HG03521 (cell line): ENCODE measurements at regions not wholly inside any gene's neighbourhood (a gene's known extent, or its start where the extent isn't known, plus 50 kb on each side); places are given as distances from the start of the nearest gene placed in this dataset.

Source experiments
- ATAC-seq: cut with Tn5 transposase; IDR thresholded peaks from one replicate; pipeline ENCODE4 v1.9.1; 2021; ENCODE audit warnings: mild to moderate bottlenecking, moderate library complexity; ENCODE audit not compliant: unreplicated experiment

DNA sequence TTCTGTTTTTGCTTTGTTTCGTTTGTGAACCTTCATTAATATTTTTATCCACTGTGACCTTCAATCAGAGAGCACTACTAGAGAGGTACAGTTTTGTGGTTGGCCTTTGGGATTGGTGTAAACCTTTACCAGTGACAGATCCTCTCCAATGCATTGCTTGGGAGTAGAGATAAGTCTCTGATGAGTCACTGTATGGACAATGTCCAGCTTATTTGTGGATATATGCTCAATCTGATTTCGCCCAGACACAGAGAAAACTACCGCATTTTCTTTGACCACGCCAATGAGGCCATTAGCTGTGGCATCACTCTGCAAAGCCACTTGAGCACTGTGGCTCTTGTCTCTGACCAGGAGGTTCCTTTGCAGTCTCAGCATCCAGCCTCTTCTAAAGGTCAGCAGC is 964.7 kb downstream of the TUSC7 start:
- no peak for ATAC-seq

DNA sequence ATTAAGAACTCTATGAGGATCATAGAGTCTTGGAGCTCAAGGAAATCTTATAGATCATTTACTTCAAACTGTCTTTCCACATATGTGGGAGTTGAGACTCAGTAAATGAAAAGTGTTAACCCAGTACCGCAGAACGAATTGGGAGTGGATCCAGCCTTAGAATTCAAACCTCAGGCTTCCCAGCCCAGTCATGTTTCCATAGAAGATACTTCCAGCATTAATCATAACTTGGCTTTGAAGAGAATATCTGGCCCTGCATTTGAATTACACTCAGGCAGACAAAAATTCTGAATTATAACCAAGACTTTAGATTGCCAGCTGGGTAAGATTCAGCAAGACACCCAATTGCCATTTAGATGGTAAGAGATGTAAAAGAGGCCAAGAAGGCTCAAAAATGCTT is 972.0 kb downstream of the TUSC7 start:
- ATAC-seq, result no peak

GRCh38 chr3:117687096-117687495 is 977.5 kb downstream of the TUSC7 start:
- ATAC-seq, result no peak

DNA sequence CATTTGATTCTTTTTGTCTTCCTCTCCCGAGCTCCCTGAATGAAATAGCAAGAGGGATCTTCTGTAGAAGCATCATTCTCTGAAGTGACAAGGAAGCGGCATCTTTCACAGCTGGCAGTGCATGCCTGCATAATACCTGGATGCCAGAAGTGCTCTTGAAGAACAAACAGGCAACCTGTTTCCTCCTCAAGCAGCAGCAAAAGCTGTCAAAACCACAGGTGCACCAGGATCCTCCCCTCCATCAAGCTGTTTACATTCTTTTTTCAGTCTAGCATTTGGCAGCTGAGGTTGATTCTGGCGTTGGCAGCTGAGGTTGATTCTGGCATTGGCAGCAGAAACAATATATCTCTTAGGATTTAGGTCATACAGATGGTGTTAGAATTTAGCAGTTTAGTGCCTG is 979.0 kb downstream of the TUSC7 start:
- no peak for ATAC-seq

DNA sequence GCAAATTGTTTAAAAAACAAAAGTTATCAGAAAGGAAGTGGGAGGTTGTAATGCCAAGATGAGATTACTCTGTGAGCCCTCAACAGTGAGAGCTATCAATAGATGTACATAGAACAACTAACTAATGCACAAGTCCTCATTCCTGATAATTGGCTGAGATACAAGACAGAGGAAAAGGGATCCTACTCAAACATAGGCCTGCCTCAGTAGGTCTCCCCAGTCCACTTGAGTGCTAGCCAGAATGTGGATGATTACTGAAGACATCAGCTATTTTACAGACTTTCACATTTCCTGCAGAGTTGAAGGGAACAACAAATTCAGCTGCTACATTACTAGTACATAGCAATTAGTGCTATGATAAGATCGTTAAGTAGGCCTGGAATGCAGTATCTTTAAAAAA is 981.9 kb downstream of the TUSC7 start:
- ATAC-seq, result no peak

DNA sequence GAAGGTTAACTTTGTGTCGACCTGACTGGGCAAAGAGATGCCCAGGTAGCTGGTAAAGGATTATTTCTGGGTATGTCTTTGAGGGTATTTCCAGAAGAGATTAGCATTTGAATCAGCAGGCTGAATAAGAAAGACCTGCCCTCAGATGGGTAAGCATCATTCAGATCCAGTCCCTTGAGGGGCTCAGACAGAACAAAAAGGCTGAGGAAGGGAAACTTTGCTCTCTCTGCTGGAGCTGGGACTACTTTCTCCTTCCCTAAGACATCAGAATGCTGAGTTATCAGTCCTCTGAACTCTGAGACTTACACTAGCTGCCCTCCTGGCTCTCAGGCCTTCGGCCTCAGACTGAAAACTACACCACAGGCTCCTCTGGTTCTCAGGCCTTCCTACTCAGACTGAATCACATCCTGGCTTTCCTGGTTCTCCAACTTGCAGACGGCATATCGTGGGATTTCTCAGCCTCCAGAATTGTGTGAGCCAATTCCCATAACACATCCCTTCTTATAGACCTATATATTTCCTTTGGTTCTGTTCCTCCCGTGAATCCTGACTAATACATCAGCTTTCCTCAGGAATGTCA is 982.9 kb downstream of the TUSC7 start:
- no peak for ATAC-seq

DNA sequence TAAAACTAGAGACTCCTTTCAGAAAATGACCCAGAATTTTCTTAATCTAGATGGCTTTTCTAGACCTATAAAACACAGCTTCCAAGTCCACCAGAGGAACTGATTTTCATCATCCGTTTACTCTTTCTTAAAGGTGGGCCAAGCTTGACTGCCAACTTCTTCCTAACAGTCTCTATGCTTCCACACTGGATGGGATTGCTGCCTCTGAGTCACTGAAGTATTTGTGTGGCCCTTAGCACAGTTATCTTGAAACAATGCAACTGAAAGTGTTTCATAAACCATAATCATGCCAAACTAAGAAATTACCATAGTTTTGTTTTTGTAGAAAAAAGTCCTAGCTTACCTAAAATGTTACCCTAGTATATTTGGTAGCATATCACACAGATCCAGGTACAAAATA is 985.7 kb downstream of the TUSC7 start:
- ATAC-seq, result no peak

- ATAC-seq, result no peak
Observed at GRCh38 chr3:117695871-117696645, 986.5 kb downstream of the TUSC7 start.

DNA sequence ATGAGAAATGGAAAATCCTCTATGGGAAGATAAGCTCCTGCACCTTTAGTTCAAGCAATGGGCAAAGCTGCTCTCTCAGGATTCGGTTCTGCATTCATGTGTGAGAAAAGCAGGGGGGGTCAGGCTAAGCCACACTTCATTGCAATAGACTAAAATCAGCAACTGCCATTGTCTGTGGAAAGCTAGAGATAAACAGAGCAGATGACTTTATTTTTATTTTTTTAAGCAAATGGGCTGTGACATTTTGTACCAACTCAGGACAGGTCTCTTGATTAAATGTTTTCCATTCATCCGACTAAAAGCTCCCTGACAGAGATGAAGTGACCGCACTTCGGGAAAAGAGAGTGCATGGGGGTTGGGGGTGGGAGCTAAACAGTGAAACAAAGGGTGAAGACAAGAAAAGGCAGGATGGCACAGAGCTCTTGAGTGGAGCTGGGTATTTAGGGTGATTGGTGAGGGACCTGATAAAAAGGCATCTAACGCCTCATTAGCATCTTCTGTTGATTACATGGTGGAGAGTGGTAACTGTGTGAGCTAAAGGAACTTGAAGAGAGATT is 987.4 kb downstream of the TUSC7 start:
- ATAC-seq, result no peak

GRCh38 chr3:117699058-117699457 is 989.5 kb downstream of the TUSC7 start:
- no peak for ATAC-seq

- ATAC-seq, result no peak
Observed at GRCh38 chr3:117700573-117701360, 991.2 kb downstream of the TUSC7 start.

GRCh38 chr3:117705011-117705410 is 995.4 kb downstream of the TUSC7 start:
- no peak for ATAC-seq

DNA sequence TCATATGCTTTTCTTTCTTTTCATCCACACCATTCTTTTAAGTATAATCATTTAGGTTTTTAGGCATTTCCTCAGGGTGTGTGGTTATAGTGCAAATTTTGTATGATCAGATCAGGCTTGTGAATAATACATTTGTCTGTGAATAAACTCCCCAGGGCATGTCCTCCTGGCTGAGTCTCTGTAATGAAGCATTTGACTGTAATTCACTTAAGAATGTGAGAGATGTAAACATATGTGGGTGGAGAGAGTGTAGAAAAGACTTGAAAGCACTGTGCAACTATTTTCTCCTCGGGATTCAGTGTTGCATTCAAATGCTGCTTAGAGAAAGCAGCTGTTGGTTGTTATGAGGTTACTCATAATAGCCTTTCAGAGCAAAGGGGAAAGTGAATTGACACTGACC is 996.5 kb downstream of the TUSC7 start:
- no peak for ATAC-seq

- no peak for ATAC-seq
Observed at GRCh38 chr3:117706756-117707155, 997.2 kb downstream of the TUSC7 start.

DNA sequence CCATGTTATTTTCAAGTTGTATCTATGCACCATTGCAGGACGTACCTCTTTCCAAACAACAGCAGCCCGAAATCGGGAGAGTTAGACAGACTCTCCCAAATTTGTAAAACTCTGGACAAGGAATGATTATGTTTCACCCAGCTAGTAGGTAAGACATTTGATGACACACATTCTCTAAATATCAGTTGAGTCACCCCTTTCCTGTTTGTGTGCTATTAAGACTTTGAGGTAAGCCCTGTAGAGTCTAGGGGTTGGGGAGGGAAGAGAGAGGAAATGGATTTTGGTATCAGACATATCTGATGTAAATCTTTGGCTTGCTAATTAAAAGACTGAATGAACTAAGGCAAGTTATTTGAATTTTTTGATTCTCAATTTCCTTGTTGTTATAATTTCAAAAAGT is 999.0 kb downstream of the TUSC7 start:
- no peak for ATAC-seq

DNA sequence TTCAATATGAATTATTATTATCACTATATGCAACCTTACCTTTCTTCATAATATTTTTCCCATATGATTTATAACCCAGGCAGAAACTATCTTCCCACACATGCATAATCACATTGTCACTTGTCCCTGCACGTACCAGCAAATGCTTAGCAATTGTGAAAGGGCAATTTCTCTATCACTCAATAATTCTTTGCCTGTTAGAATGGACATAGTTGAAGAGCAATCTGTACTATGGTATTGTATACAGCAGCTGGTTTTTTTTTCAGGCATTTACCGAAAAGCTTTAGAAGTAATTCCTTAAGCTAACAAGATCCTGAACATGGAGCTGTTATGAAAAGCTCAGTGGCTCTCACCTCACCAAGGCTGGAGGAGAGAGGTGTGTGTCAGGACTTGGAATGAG is 999.5 kb downstream of the TUSC7 start:
- no peak for ATAC-seq

GRCh38 chr3:117710501-117710900 is 1000.9 kb downstream of the TUSC7 start:
- ATAC-seq, result no peak

DNA sequence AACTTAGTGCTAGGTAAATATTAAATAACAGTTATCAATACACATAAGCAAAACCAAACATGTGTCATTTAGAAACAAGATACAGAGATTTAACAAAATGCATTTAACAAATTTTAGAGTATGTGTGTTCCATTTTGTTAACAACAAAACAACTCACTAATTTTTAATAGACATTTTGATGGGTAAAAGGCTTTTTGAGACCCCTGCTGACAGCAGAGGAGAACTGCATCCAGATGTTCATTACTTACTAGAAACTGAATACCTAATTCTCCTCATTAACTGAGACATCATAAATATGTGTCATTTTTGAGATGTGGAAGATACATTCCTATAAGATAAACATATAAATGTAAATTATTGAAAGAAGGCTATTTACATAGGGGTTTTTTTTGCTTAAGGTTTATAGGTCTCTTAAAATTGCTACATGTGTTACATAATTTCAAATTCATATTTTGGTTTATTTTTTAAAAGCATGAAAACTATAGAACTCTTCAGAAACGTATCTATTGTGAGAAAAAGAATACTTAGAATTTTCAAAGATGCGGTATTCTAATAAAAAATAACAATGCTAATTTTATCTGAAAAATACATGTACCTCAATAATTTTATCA is 1009.8 kb downstream of the TUSC7 start:
- no peak for ATAC-seq

DNA sequence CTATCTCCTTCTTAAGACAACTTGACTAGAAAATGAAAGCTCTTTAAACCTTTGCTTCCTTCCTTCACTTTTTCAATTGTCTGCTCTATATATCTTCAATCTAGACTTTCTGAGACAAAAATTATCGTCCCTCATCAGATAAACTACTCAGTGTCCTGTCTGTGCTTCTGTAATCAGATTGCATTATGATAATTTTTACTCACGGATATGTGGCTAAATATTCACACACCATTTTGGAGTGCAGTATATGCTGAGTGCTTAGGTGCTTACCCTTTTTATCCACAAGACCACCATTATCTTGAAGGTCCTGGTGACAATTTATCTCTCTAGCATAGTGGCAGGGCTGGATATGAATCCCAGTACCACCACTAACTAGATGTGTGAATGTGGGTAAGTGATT is 1012.3 kb downstream of the TUSC7 start:
- no peak for ATAC-seq

DNA sequence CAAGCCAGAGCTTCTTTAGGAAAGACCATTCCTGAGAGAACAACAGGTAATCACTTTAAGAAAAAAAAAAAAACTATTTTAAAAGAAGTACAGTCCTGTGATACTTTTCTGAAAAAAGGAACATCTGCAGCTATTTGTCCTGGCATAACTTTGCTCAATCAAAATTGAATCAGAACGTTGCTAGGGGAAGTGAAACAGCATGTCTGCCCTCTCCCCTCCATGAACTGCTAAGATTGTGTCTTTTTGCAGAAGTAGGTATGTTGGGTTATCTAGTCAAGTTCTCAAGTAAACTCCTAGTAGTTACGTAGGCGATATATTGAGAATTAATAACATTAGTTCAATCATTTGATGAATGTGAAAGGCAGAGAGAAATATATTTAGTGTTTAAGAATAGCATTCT is 1013.3 kb downstream of the TUSC7 start:
- peak; percentile 45 for ATAC-seq

DNA sequence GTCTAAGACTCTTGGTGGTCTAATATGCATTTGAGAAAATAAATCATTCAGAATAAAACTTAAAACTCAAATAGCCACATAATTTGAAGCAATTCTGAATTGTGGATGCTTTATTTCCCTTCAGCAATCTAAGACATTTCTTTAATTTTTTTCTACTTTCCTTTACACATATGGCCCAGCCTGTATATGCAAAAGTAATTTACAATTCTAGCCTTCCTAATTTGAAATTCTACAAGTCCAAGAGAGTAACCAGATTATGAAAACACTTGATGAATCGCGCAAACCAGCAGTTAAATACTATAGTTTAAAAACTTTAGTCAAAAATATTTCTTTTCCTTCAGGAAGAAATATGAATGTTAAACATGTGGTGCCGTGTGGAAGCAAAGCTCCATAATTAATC is 1014.2 kb downstream of the TUSC7 start:
- ATAC-seq, result no peak
